ENCODE measurements at regions not wholly inside any gene's neighbourhood (a gene's known extent, or its start where the extent isn't known, plus 50 kb on each side); places are given as distances from the start of the nearest gene placed in this dataset.

DNA sequence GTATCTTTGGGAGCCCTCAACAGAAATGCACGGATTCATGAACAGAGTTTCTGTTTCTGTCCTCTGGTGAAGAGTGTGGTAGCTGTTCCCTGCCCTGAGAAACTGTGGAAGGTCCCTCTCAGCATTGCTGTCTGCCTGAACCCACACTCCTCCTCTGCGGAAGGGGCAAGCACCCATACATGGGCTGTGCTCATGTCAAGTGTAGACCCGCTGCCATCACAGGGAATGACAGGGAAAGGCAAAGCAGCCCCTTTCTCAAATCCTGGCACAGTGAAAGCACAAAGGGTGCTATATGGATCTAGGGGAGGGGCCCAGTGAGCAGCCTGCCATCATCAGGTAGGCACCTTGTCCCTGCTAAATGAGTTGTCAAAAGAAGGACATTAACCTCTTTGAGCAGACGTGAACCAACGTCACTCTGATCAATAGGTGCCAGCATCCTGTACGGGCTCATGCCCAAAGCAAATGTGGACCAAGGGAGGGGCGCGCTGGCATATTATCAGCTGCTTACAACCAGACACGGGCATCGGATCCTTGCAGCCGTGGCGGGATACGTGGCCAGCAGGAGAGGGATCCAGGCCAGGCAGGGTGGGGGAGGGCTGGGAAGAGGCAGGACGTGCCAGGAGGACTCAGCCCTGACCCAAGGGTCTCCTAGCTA lies 231.2 kb upstream of the PMEPA1 start:
- no peak for TF ChIP-seq POLR2AphosphoS5 (IDR thresholded peaks at IDR 0.05; ENCODE audit: low read depth, low read length)
- TF ChIP-seq, protein P1, sequence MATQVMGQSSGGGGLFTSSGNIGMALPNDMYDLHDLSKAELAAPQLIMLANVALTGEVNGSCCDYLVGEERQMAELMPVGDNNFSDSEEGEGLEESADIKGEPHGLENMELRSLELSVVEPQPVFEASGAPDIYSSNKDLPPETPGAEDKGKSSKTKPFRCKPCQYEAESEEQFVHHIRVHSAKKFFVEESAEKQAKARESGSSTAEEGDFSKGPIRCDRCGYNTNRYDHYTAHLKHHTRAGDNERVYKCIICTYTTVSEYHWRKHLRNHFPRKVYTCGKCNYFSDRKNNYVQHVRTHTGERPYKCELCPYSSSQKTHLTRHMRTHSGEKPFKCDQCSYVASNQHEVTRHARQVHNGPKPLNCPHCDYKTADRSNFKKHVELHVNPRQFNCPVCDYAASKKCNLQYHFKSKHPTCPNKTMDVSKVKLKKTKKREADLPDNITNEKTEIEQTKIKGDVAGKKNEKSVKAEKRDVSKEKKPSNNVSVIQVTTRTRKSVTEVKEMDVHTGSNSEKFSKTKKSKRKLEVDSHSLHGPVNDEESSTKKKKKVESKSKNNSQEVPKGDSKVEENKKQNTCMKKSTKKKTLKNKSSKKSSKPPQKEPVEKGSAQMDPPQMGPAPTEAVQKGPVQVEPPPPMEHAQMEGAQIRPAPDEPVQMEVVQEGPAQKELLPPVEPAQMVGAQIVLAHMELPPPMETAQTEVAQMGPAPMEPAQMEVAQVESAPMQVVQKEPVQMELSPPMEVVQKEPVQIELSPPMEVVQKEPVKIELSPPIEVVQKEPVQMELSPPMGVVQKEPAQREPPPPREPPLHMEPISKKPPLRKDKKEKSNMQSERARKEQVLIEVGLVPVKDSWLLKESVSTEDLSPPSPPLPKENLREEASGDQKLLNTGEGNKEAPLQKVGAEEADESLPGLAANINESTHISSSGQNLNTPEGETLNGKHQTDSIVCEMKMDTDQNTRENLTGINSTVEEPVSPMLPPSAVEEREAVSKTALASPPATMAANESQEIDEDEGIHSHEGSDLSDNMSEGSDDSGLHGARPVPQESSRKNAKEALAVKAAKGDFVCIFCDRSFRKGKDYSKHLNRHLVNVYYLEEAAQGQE (IDR thresholded peaks at IDR 0.05; ENCODE audit: insufficient read depth in 1 of 2, low read depth in 2 of 2, low read length in 2 of 2): no peak
